Colonic mucosa (tissue), 4 donors: ENCODE measurements at regions not wholly inside any gene's neighbourhood (a gene's known extent, or its start where the extent isn't known, plus 50 kb on each side); places are given as distances from the start of the nearest gene placed in this dataset.

Source experiments
- DNase-seq: peaks from one replicate; pipeline ENCODE4 v3.0.0-alpha.2; 2020
- H3K27ac ChIP-seq: fragments of 200-600 bp; one replicate; pipeline ENCODE4 v1.8.0; 2021
- H3K27me3 ChIP-seq: fragments of 200-600 bp; one replicate; pipeline ENCODE4 v1.8.0; 2021
- H3K36me3 ChIP-seq: fragments of 200-600 bp; one replicate; pipeline ENCODE4 v1.8.0; 2021
- H3K4me1 ChIP-seq: fragments of 200-600 bp; one replicate; pipeline ENCODE4 v1.8.0; 2021; ENCODE audit warnings: mild to moderate bottlenecking
- H3K4me3 ChIP-seq: fragments of 200-600 bp; one replicate; pipeline ENCODE4 v1.8.0; 2021
- H3K9ac ChIP-seq, 2 donors: one replicate each; pipeline ENCODE4 v1.7.0; 2013; ENCODE audit warnings: control low read depth in 2 of 2, low read depth in 2 of 2, low read length in 2 of 2
- H3K9me3 ChIP-seq: fragments of 200-600 bp; one replicate; pipeline ENCODE4 v1.8.0; 2021
- intact Hi-C: fragments of 100-400 bp; cut with DNase I; formaldehyde crosslinking; loops from one replicate; pipeline ENCODE4 v1.14.1; 2022
- TF ChIP-seq, protein P1 (sequence below): fragments of 200-600 bp; IDR thresholded peaks from one replicate; pipeline ENCODE4 v1.8.0; 2022; ENCODE audit warnings: antibody characterized with exemption, mild to moderate bottlenecking
- donor health status: healthy.
- donor health status: DM: no; HTN: no; CAD: no.
- donor health status: DM: no; HTN: no; CAD: no.

DNA sequence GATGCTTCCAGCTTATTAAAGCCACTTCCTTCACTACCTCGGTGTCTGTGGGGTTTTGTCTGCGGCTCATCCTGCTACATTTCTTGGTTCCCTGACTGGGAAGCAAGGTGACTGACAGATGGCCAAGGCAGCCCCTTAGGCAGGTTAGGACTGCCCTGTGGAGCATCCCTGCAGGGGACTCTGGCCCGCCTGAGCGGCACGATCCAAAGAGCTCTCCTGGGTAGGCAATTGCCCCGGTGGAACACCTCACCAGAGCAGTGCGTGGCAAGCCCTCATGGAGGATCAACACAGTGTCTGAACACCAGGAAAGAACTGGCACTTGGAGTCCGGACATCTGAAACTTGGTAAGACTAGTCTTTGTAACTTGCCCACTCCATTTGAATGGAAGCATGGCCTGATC lies 1143.4 kb downstream of the ARAP2 start:
- Histone ChIP-seq H3K9ac (no peak overlapping the region), H3K9me3 (no peaks in the 10 kb centered on the region), H3K36me3 (no peaks in the 10 kb centered on the region), H3K27me3 (no peaks in the 10 kb centered on the region), H3K4me1 (no peaks in the 10 kb centered on the region), H3K4me3 (no peak overlapping the region), H3K27ac (no peak overlapping the region)
- DNase-seq: no peak
- intact Hi-C loops: no loop called here
- TF ChIP-seq, protein P1, sequence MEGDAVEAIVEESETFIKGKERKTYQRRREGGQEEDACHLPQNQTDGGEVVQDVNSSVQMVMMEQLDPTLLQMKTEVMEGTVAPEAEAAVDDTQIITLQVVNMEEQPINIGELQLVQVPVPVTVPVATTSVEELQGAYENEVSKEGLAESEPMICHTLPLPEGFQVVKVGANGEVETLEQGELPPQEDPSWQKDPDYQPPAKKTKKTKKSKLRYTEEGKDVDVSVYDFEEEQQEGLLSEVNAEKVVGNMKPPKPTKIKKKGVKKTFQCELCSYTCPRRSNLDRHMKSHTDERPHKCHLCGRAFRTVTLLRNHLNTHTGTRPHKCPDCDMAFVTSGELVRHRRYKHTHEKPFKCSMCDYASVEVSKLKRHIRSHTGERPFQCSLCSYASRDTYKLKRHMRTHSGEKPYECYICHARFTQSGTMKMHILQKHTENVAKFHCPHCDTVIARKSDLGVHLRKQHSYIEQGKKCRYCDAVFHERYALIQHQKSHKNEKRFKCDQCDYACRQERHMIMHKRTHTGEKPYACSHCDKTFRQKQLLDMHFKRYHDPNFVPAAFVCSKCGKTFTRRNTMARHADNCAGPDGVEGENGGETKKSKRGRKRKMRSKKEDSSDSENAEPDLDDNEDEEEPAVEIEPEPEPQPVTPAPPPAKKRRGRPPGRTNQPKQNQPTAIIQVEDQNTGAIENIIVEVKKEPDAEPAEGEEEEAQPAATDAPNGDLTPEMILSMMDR: no peak

DNA sequence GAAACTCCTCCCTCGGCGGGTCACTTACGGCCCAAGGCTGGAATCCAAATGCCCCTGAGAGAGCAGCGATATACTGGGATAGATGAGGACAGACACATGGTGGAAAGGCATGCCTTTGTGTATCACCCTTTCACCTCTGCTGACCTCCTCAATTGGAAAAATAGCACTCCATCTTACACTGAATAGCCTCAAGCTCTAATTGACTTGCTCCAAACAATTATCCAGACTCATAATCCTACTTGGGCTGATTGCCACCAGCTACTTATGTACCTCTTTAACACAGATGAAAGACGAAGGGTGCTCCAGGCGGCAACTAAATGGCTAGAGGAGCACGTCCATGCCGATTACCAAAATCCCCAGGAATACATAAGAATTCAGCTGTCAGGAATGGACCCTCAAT lies 1142.2 kb downstream of the ARAP2 start:
- no peak for DNase-seq
- H3K9me3 ChIP-seq: no peaks in the 10 kb centered on the region
- TF ChIP-seq, protein P1: no peak

DNA sequence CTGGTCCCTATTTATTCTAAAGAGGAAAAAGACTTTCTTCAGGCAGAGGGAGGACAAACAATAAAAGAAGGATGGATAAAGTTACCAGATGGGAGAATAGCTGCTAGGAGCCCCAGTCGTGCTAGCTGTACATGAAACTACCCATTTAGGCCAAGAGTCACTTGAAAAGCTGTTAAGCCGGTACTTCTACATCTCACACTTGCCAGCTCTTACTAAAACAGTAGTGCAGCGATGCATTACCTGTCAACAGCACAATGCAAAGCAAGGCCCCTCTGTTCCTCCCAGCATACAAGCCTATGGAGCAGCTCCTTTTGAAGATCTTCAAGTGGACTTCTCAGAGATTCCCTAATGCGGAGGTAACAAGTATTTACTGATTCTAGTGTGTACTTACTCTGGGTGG lies 1138.8 kb downstream of the ARAP2 start:
- Histone ChIP-seq H3K27ac (no peak overlapping the region), H3K9ac (no peak overlapping the region), H3K36me3 (no peaks in the 10 kb centered on the region), H3K27me3 (no peaks in the 10 kb centered on the region), H3K4me3 (no peak overlapping the region), H3K4me1 (no peaks in the 10 kb centered on the region), H3K9me3 (no peaks in the 10 kb centered on the region)
- intact Hi-C loops: no loop called here
- no peak for DNase-seq
- TF ChIP-seq, protein P1: no peak

More for the DNA sequence above, 1142.2 kb downstream of the ARAP2 start:
- Histone ChIP-seq H3K27me3 (no peaks in the 10 kb centered on the region), H3K27ac (no peak overlapping the region), H3K9ac (no peak overlapping the region), H3K4me3 (no peak overlapping the region), H3K36me3 (no peaks in the 10 kb centered on the region), H3K4me1 (no peaks in the 10 kb centered on the region)
- intact Hi-C loops: no loop called here

DNA sequence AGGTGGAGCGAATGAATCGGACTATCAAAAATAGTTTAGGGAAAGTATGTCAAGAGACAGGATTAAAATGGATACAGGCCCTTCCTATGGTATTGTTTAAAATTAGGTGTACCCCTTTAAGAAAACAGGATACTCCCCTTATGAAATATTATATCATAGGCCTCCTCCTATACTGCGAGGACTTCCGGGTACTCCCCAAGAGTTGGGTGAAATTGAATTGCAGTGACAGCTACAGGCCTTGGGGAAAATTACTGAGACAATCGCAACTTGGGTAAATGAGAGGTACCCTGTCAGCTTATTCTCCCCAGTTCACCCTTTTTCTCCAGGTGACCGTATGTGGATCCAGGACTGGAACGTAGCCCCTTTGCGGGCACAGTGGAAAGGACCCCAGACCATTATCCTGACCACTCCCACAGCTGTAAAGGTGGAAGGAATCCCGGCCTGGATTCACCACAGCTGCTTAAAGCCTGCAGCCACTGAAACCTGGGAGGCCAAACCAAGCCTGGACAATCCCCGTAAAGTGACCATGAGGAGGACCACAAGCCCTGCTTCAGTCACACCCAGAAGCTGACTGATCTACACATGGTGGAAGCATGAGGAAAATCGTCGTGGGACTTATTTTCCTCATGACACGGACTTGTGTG lies 1138.1 kb downstream of the ARAP2 start:
- no peak for DNase-seq
- Histone ChIP-seq H3K36me3 (no peaks in the 10 kb centered on the region), H3K4me3 (no peak overlapping the region), H3K27me3 (no peaks in the 10 kb centered on the region), H3K9ac (no peak overlapping the region), H3K27ac (no peak overlapping the region), H3K4me1 (no peaks in the 10 kb centered on the region), H3K9me3 (no peaks in the 10 kb centered on the region)
- intact Hi-C loops: no loop called here
- TF ChIP-seq, protein P1: no peak

DNA sequence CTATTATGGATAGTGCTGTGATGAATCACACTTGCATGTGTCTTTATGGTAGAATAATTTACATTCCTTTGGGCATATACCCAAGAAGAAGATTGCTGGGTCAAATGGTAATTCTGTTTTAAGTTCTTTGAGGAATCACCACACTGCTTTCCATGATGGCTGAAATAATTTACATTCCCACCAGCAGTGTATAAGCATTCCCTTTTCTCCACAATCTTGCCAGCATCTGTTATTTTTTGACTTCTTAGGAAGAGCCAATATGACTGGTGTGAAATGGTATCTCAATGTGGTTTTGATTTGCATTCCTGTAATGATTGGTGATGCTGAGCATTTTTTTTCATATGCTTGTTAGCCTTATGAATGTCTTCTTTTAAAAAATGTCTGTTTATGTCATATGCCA lies 1120.2 kb downstream of the ARAP2 start:
- H3K9ac ChIP-seq: no peak overlapping the region
- no peaks in the 10 kb centered on the region for H3K36me3 ChIP-seq
- intact Hi-C loops: no loop called here
- DNase-seq: no peak
- no peaks in the 10 kb centered on the region for H3K4me1 ChIP-seq
- TF ChIP-seq, protein P1: no peak
- no peaks in the 10 kb centered on the region for H3K9me3 ChIP-seq
- no peak overlapping the region for H3K27ac ChIP-seq
- H3K27me3 ChIP-seq: no peaks in the 10 kb centered on the region
- H3K4me3 ChIP-seq: no peak overlapping the region
